ENCODE measurements at regions not wholly inside any gene's neighbourhood (a gene's known extent, or its start where the extent isn't known, plus 50 kb on each side); places are given as distances from the start of the nearest gene placed in this dataset.

DNA sequence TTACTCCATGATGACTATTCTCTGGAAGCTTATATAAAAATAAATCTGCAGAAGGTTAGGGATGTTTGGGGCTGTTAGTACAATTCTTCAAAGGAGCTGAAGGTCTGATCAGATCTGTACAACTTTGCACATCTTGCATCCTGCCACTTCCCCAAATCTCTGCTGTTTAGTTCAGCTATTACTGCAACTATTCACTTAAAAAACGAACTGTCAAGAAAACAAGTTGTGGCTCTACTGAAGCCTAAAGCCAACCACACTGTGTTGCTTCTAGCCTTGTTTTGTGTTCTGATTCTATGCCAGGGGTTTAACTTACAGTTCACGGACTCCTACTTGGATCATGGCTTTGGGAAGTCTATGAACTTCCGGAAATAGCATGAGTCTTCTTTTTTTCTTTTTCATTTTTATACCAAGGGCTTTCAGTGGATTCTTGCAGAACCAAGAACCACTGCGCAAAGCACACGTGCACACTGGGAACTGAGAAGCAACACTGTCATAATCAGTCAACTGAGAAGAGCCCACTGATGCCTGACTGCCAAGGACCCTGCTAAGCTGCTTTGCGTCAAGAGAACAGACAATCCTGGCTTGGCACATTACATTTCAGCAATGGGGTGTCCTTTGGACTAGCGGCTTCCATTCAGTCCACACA lies 66.3 kb upstream of the EEA1 start:
- Mint-ChIP-seq H3K4me1 (no peaks in the 10 kb centered on the region), H3K9me3 (no peaks in the 10 kb centered on the region), H3K27ac (peak overlapping the region in 1 of 8 donors; percentile 34), H3K27me3 (peaks cover 1 to 5% of the 10 kb centered on the region in 2 donors), H3K4me3 (no peak overlapping the region), H3K36me3 (no peaks in the 10 kb centered on the region)
- H3K9me3 ChIP-seq (ENCODE audit: low read length) = no peaks in the 10 kb centered on the region
- H3K27me3 ChIP-seq (ENCODE audit: insufficient read depth, low read length, poor library complexity, severe bottlenecking) = no peaks in the 10 kb centered on the region
- no peak overlapping the region for H3K4me3 ChIP-seq (ENCODE audit: low read length)
- no peak overlapping the region for H3K27ac ChIP-seq (ENCODE audit: low read depth, low read length)
- no peaks in the 10 kb centered on the region for H3K4me1 ChIP-seq (ENCODE audit: insufficient read depth, low read length)
- ChIA-PET CTCF (no interaction called here), POLR2A (no interaction called here)
- DNase-seq = no peak
- H3K36me3 ChIP-seq (ENCODE audit: insufficient read depth, low read length) = no peaks in the 10 kb centered on the region

DNA sequence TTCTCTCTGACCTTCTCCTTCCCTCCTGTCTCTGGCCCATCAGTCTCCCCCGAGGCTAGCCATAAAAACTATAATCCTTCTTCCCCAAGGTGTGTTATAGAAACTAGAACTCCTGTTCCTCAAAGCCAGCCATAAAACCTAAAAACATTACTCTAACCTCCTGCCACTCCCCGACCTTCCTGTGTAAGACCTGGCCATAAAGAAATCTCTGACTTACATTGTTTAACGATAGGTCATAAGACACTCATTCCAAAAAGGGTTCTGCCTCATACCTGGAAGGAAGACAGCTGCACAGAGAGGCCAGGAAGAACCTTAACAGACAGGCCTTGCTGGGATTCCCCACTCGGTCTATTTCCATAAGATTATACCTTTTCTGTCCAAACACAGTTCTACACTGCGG lies 70.9 kb upstream of the EEA1 start:
- H3K36me3 ChIP-seq (ENCODE audit: insufficient read depth, low read length) = no peaks in the 10 kb centered on the region
- no peak overlapping the region for H3K27ac ChIP-seq (ENCODE audit: low read depth, low read length)
- no peaks in the 10 kb centered on the region for H3K4me1 ChIP-seq (ENCODE audit: insufficient read depth, low read length)
- H3K9me3 Mint-ChIP-seq = no peaks in the 10 kb centered on the region
- no peaks in the 10 kb centered on the region for H3K27me3 ChIP-seq (ENCODE audit: insufficient read depth, low read length, poor library complexity, severe bottlenecking)
- no peak overlapping the region for H3K4me3 ChIP-seq (ENCODE audit: low read length)
- no peak overlapping the region for H3K27ac Mint-ChIP-seq
- H3K27me3 Mint-ChIP-seq = peaks cover 0 to 2% of the 10 kb centered on the region in 2 donors
- no peaks in the 10 kb centered on the region for H3K4me1 Mint-ChIP-seq
- H3K4me3 Mint-ChIP-seq = no peak overlapping the region
- ChIA-PET POLR2A (no interaction called here), CTCF (interaction anchor here (1.0 kb wide), 1 partner anchor 12 kb away, joined by 3 read pairs; no protein-coding TSS in a partner anchor)
- no peaks in the 10 kb centered on the region for H3K9me3 ChIP-seq (ENCODE audit: low read length)
- no peaks in the 10 kb centered on the region for H3K36me3 Mint-ChIP-seq
- DNase-seq = no peak

DNA sequence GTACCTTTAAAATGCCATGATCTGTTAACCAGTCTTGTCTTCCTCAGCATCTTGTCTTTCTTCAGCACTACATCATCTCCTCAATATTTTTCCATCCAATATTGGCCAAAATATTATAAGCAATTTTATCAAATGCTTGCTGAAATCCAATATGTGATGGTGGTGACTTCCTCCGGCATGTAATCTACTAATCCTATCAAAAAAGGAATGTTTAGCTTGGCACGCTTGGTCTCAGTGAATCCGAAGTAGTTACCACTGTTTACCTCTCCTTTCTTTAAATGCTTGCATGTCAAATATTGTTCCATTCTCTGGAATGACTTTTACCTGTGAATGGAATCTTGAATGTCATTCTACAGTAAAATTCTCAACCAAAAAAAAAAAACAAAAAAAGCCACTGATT lies 72.3 kb upstream of the EEA1 start:
- ChIA-PET CTCF (interaction anchor here (0.6 kb wide), 1 partner anchor 381 kb away, joined by 4 read pairs; no protein-coding TSS in a partner anchor), POLR2A (no interaction called here)
- Histone ChIP-seq H3K27me3 (ENCODE audit: insufficient read depth, low read length, poor library complexity, severe bottlenecking) (no peaks in the 10 kb centered on the region), H3K36me3 (ENCODE audit: insufficient read depth, low read length) (no peaks in the 10 kb centered on the region), H3K9me3 (ENCODE audit: low read length) (no peaks in the 10 kb centered on the region), H3K27ac (ENCODE audit: low read depth, low read length) (no peak overlapping the region), H3K4me1 (ENCODE audit: insufficient read depth, low read length) (no peaks in the 10 kb centered on the region), H3K4me3 (ENCODE audit: low read length) (no peak overlapping the region)
- Mint-ChIP-seq H3K9me3 (no peaks in the 10 kb centered on the region), H3K4me1 (no peaks in the 10 kb centered on the region), H3K4me3 (no peak overlapping the region), H3K36me3 (no peaks in the 10 kb centered on the region), H3K27me3 (peaks cover 0 to 5% of the 10 kb centered on the region in 2 donors), H3K27ac (no peak overlapping the region)
- no peak for DNase-seq

DNA sequence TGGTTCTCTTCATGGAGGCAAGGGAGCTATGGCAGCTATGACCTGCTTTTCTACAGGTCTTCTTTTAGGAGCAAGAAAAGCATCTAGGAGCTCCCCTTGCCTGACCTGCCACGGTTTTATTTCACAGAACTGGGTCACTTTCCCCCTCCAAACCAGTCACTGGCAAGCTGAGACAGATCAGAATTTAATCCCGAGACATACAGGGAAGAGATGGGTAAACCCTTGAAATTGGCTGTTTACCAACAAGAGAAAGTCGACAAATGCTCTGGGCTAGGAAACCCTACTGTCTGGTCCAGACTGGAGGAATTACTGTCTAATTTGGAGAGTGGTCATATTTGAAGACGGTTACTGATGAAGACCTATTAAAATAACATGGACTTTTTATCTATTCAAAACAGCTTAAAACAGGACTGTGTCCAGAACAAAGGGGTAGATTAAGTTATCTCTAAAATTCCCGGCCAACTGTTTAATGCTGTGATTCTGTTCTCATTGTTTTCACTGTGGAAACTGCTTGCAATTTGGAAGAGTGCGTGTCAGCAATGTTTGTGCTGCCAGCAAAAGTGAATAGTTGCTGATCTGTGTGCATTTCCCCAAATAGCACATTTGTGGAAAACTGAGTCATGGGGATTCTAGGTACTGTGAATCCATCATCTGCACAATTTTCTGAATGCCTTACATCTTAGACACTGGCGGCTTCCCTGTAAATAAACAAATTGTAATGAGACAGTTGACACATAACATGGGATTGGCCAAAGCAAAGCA lies 73.4 kb upstream of the EEA1 start:
- Mint-ChIP-seq H3K27ac (no peak overlapping the region), H3K9me3 (no peaks in the 10 kb centered on the region), H3K4me3 (no peak overlapping the region), H3K36me3 (no peaks in the 10 kb centered on the region), H3K27me3 (peaks cover 0 to 5% of the 10 kb centered on the region in 2 donors), H3K4me1 (no peaks in the 10 kb centered on the region)
- H3K4me1 ChIP-seq (ENCODE audit: insufficient read depth, low read length) = no peaks in the 10 kb centered on the region
- DNase-seq = no peak
- H3K27ac ChIP-seq (ENCODE audit: low read depth, low read length) = no peak overlapping the region
- no peaks in the 10 kb centered on the region for H3K36me3 ChIP-seq (ENCODE audit: insufficient read depth, low read length)
- H3K9me3 ChIP-seq (ENCODE audit: low read length) = no peaks in the 10 kb centered on the region
- POLR2A ChIA-PET = no interaction called here
- CTCF ChIA-PET = interaction anchor here (0.7 to 2.3 kb wide), 4 partner anchors 10 to 1099 kb away, joined by 3 to 8 read pairs (median 4); no protein-coding TSS in a partner anchor
- H3K27me3 ChIP-seq (ENCODE audit: insufficient read depth, low read length, poor library complexity, severe bottlenecking) = no peaks in the 10 kb centered on the region
- H3K4me3 ChIP-seq (ENCODE audit: low read length) = no peak overlapping the region

DNA sequence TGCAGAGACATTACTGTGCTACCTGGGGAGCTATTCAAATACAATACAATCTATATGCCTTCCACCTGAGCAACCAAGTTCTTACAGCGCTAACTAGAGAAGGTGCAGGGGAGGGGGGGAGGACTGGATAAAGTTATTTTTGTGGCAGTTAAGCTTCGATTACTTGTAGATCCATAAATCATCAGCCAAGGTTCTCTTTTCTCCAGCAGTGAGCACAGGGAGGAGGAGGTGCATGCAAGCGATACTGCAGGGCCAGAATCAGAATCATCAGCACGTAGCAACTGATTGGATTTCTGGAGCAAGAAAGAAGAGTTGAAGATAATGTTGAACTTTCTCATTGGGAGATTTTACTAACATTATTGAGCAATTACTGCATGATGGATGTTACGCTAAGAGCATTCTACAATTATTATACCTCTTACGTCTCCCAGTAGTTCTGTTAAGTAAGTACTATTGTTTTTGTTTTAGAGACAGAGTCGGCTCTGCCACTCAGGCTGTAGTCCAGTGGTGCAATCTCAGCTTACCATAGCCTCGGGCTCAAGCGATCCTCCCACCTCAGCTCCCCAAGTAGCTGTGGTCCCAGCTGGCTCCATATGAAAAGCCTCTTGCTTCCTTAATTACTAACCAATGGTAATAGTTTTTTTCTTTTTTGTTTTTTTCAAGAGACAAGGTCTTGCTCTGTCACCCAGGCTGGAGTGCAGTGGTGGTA lies 74.6 kb upstream of the EEA1 start:
- POLR2A ChIA-PET = no interaction called here
- Histone ChIP-seq H3K4me3 (ENCODE audit: low read length) (no peak overlapping the region), H3K27ac (ENCODE audit: low read depth, low read length) (no peak overlapping the region), H3K4me1 (ENCODE audit: insufficient read depth, low read length) (no peaks in the 10 kb centered on the region), H3K9me3 (ENCODE audit: low read length) (no peaks in the 10 kb centered on the region), H3K27me3 (ENCODE audit: insufficient read depth, low read length, poor library complexity, severe bottlenecking) (no peaks in the 10 kb centered on the region), H3K36me3 (ENCODE audit: insufficient read depth, low read length) (no peaks in the 10 kb centered on the region)
- peaks cover 0 to 5% of the 10 kb centered on the region in 2 donors for H3K27me3 Mint-ChIP-seq
- H3K36me3 Mint-ChIP-seq = no peaks in the 10 kb centered on the region
- H3K9me3 Mint-ChIP-seq = no peaks in the 10 kb centered on the region
- CTCF ChIA-PET = interaction anchor here (1.5 to 2.3 kb wide), 3 partner anchors 11 to 1098 kb away, joined by 4 to 8 read pairs (median 4); no protein-coding TSS in a partner anchor
- H3K4me1 Mint-ChIP-seq = no peaks in the 10 kb centered on the region
- H3K27ac Mint-ChIP-seq = no peak overlapping the region
- H3K4me3 Mint-ChIP-seq = no peak overlapping the region
- DNase-seq = no peak

DNA sequence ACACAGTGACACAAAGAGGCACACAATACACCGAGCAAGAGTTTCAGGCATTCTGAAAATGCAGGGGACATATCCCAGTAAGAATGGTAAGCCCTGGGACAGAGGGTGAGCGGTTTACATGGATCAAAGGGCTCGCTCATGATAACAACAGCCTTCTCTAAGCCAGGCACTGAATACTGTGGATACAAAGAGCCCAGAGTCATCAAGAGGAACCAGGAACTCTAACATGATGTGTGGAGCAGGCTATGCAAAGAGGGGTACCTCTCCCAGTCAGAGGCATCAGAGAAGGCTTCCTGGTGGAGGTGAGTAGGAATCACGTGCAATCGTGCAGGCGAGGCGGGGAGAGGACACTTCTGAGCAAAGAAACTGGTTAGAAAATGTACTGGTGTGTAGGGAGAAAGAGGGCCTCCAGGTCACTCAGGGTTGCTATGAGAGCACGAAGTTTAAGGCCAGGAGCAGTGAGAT lies 76.9 kb upstream of the EEA1 start:
- Histone ChIP-seq H3K27me3 (ENCODE audit: insufficient read depth, low read length, poor library complexity, severe bottlenecking) (no peaks in the 10 kb centered on the region), H3K36me3 (ENCODE audit: insufficient read depth, low read length) (no peaks in the 10 kb centered on the region), H3K27ac (ENCODE audit: low read depth, low read length) (no peak overlapping the region), H3K4me3 (ENCODE audit: low read length) (no peak overlapping the region), H3K9me3 (ENCODE audit: low read length) (no peaks in the 10 kb centered on the region), H3K4me1 (ENCODE audit: insufficient read depth, low read length) (no peaks in the 10 kb centered on the region)
- Mint-ChIP-seq H3K4me1 (no peaks in the 10 kb centered on the region), H3K4me3 (no peak overlapping the region), H3K27me3 (peaks cover 4 to 9% of the 10 kb centered on the region in 2 donors), H3K36me3 (no peaks in the 10 kb centered on the region), H3K9me3 (no peaks in the 10 kb centered on the region), H3K27ac (no peak overlapping the region)
- CTCF ChIA-PET = no interaction called here
- no peak for DNase-seq
- POLR2A ChIA-PET = no interaction called here

DNA sequence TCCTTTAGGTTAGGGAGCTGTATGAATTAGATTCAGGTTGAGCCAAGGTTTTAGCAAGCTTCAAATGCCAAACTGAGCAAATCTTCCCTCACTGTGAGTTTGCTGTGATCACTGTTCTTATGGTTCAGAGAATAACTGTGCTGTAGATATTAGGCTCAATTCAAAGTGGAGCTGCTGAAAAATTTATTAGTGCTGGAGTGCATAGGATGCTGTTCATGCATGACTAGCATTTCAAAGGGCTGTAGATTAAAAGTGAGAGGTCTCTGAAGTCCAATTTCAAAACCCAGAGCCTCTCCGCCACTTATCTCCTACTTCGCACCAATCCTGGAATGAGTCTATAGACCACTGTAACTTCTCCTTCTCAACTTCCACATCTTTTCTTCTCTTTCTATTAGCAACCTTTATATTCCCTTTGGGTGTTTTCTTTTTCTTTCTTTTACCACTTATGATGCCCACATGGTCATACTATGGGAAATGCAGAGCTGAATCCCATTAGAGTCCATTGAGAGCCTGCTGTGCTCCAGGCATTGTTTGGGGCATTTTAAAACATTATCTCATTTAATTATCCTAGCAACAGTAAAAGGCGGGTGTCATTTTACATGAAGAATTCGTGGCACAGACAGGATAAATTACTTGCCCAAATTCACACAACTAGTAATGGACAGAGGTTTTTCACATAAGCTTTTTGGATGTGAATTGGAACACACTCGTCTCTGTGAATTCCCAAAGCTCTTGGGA lies 77.5 kb upstream of the EEA1 start:
- Histone ChIP-seq H3K9me3 (ENCODE audit: low read length) (no peaks in the 10 kb centered on the region), H3K27ac (ENCODE audit: low read depth, low read length) (no peak overlapping the region), H3K27me3 (ENCODE audit: insufficient read depth, low read length, poor library complexity, severe bottlenecking) (no peaks in the 10 kb centered on the region), H3K4me1 (ENCODE audit: insufficient read depth, low read length) (no peaks in the 10 kb centered on the region), H3K4me3 (ENCODE audit: low read length) (no peak overlapping the region), H3K36me3 (ENCODE audit: insufficient read depth, low read length) (no peaks in the 10 kb centered on the region)
- Mint-ChIP-seq H3K27me3 (peaks cover 4 to 9% of the 10 kb centered on the region in 2 donors), H3K4me1 (no peaks in the 10 kb centered on the region), H3K9me3 (no peaks in the 10 kb centered on the region), H3K36me3 (no peaks in the 10 kb centered on the region), H3K4me3 (no peak overlapping the region), H3K27ac (no peak overlapping the region)
- ChIA-PET POLR2A (no interaction called here), CTCF (interaction anchor here (1.4 kb wide), 1 partner anchor 13 kb away, joined by 3 read pairs; no protein-coding TSS in a partner anchor)
- no peak for DNase-seq
